LHCN-M2 (cell line): ENCODE measurements at regions not wholly inside any gene's neighbourhood (a gene's known extent, or its start where the extent isn't known, plus 50 kb on each side); places are given as distances from the start of the nearest gene placed in this dataset.
"Not testable (repeated sequence)": the region's sequence is repeated elsewhere in the genome, so short reads cannot be mapped to it uniquely, and the experiment has no call there.

Experiments used
- DNase-seq: peaks from one replicate; pipeline ENCODE4 v3.0.0-alpha.2; 2012; ENCODE audit warnings: low read depth

DNA sequence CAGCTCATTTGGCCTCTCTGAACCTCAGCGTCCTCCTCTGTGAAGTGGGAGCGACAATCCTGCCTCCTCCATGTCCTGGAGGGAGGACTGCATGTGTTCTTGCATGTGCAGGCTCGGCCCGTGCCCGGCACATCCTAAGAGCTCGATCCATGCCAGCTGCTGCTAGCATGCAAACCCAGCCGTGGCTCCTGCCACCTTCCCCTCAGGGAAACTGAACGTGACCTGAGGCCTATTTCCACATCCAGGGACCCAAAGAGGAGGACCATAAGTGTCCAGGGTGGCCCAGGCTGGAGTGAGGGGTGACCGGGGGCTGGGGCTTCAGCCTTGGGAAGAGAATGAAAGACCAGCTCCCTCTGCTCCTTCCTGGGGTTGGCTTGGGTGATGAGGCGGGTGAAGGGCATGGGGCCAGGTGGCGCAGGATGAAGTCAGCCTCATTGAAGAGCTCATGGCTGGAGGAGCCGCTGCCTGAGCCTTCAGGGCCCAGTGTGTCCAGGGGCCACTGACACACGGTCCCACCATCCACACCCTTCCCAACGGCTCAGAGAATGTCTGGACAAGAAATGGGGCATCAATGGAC, 115.7 kb upstream of the AKAP13 start:
- not testable (repeated sequence) for DNase-seq

DNA sequence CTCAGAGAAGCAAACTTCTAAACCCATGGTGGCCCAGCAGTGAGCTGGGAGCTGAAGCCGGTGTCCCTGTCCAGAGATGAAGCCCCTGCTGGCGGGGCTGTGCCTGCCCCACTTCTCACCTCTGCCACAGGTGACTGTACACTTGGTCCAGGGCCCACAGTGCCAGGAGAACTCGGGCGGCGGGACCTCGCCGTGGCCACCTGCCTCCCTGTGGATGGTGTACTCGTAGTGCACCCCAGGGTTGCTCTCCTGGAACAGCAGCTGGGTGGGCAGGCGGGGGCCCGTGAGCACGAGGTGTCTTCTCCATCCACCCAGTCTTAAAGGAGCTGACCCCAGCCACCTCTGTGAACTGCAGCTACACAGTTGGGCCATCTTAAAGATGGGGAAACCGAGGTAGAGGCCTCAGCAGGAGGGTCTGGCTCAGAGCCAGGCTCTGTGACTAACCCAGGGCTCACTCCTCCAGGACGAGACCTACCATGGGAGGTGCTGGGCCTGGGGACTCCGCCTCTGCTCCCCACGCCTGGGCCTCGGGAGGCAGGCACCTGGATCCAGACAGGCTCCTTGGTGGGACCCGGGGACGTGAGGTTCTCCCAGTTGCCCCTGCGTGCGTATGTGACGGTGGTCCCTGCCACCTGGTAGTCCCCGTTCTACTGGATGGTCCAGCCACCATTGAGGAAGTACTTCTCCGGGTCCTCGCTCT, 113.1 kb upstream of the AKAP13 start:
- DNase-seq = not testable (repeated sequence)

DNA sequence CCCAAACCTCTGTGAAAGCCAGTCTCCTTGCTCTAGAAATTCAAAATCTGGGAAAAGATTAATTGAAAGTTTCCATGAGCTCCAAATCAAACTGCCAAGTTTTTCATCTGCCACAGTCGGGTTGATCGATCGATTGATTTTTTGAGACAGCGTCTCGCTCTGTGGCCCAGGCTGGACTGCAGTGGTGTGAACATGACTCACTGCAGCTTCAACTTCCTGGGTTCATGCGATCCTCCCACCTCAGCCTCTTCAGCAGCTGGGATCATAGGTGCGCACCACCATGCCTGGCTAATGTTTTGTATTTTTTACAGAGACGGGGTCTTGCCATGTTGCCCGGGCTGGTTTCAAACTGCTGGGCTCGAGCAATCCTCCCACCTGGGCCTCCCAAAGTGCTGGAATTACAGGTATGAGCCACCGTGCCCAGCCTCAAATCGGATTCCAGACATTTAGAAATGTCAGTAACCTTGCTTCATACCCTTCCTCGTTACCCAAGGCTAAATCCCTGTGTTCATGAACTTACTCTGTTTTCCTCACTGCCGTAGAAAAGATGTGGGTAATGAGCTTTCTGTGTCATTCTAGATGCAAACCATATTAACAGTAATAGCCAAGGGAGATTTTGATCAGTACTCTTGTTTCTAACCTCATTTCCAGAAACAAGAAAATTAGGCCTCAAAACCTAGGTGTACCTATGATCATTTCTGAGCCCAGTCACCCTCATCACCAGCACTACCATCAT, 105.9 kb upstream of the AKAP13 start:
- no peak for DNase-seq

DNA sequence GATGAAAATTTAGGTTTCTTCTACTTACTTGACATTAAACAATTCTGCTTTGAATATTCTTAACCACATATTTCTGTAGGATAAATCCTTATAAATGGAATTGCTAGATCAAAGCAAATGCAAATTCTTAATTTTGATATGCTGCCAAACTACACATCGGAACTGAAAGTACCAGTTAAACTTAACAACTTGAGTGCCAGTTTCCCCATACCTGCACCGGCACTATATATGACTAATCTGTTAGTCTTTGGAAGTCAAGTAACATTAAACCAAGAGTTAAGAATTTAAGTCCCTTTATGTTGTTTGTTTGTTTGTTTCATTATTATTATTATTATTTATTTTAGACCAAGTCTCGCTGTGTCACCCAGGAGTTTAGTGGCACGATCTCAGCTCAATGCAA, 103.9 kb upstream of the AKAP13 start:
- DNase-seq = no peak

DNA sequence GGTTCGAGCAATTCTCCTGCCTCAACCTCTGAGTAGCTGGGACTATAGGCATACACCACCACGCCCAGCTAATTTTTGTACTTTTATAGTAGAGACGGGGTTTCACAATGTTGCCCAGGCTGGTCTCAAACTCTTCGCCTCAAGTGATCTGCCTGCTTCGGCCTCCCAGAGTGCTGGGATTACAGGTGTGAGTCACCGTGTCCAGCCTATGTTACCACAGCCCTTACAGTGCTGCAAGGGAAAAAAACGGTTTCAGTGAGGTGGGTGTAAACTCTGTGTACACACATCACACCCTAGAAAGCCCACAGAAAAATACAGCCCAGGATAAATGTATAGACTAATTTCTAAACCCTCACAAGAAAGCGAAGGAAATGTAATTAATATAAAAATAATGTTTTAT, 103.5 kb upstream of the AKAP13 start:
- no peak for DNase-seq

DNA sequence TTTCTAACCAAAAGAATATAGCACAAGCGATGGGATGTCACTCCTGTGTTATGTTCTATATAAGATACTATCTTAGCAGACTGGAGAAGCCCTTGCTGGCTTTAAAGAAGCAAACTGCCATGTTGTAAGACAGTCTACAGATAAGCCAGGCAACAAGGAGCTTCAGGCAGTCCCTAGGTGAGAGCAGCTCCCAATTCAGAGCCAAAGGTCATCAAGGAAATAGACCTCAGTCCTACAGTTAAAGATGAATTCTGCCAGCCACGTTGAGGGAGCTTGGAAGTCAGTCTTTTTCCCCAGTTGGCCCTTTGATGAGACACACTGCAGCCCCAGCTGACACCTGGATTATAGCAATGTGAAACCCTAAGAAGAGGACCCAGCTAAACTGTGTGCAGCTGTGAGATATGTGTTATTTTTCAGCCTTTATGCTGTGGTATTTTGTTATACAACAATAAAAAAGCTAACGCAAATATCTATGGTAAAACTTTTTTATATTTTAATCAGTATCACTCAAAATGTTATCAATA, 102.5 kb upstream of the AKAP13 start:
- DNase-seq = no peak

DNA sequence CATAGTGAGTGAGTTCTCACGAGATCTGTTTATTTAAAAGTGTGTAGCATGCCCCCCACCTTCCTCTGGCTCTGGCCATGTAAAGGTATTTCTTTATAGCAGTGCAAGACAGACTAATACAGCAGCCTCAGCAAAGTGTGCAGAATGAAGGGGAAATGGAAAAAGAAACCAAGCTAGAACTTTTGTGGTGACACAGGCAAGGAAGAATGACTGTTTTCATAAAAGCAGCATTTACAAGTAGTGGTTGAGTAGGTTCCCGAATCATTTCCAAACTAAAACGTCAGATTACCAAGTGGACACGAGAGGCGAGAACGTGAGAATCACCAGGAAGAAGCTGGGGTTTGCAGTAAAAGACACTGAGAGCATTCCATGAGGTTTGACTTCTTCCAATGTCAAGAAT, 100.2 kb upstream of the AKAP13 start:
- DNase-seq = no peak

DNA sequence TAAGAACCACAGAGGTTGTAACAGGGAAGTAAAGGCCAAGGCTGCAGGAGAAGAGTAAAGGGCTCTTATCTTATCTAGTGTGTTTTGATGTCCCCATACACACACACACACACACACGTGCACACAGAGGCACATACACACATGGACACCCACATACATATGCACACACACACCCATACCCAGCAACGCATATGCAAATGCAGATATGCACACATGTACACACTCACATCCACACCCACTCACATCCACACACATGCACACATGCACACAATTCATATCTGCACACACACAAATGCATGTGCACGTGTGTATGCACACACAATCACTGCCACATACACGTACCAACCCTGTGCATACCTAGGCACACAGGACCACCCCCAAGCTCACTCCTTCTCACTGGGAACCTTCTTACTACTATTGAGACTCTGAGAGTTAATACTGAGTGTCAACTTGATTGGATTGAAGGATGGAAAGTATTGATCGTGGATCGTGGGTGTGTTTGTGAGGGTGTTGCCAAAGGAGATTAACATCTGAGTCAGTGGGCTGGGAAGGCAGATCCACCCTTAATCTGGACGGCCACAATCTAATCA, 99.0 kb upstream of the AKAP13 start:
- no peak for DNase-seq

DNA sequence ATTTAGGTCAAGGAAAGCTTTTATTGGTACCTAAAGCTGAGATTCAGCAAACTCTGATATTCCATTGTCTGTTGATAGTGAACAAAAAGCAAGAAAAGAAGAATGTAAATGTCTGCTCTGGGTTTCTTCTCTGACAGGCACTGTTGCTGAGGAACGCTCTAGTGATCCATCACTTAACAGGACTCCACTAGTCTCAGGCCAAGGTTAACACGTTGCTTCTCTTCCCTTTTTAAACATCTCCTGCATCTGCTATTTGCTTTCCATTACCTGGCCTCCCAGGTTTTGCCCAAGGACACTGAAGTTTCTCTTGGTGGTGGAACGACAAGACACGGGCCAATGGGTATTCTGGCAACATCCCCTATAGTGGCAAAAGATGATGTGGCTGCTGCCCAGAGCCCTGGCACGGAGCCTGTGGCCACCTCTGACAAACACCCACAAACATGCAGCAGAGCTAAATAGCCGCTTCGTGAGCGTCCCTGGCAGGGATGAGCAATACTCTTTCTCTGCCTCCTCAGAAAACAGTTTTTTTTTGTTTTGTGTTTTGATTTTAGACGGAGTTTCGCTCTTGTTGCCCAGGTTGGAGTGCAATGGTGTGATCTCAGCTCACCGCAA, 97.8 kb upstream of the AKAP13 start:
- peak; percentile 76 for DNase-seq

DNA sequence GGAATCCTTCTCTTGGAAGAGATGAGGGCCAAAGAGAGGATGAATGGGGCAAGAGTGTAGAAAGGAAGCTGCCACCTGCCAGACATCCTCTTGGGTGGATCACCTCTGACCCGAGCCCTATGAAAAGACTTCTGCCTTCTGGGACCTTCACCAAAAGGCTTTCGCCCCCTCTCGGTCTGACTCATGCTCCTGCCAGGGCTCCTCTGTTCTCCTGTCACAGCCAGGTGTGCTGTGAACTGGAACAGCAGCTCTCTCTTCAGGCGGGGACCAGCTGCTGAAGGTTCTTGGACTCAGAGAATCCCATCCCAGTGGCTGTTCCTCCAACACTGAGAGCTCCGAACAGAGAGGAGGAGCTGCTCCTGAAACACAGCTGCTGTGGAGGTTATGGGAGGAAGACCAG, 96.6 kb upstream of the AKAP13 start:
- not testable (repeated sequence) for DNase-seq

DNA sequence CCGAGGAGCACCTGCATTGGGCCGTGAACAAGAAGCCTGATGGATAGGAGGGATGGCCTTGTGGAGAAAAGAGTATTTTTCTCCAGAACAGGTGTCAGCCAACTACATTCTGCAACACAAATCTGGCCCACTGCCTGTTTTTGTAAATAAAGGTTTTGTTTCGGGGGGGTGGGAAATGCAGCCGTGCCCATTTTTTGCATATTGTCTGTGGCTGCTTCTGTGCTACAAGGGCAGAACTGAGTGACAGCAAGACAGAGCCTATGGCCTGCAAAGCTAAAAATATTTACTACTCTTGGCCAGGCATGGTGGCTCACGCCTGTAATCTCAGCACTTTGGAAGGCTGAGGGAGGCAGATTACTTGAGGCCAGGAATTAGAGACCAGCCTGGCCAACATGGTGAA, 95.9 kb upstream of the AKAP13 start:
- no peak for DNase-seq

DNA sequence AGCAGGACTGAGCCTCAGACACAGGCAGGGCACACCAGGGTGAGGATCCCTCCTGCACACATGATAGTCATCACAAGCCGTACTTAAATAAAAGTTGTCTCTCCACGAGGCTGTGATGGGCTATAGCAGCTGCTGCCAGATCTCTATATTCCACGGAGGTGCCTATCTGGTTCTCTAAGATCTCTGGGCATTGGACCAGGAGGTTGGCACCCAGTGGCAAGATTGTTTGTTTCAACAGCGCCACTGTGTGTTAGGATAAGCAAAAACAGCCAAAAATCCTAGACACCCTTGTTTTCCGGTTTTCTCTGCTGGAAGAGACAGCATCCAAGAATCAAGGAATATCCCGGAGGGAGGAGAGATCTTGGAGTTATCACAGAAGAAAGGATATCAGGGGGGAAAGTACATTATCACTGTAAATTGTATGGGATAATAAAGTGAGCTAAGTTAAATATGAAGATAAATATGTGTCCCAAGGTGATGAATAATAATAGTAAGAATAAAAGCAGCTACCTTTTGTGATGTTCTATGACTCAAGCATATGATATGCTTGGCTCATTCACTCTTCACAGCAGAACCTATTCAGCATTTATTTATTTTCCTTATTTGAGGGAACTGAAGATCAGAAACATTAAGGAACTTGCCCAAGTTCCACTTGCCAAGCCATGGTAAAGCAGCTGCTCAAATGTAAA, 90.6 kb upstream of the AKAP13 start:
- peak; percentile 88 for DNase-seq

DNA sequence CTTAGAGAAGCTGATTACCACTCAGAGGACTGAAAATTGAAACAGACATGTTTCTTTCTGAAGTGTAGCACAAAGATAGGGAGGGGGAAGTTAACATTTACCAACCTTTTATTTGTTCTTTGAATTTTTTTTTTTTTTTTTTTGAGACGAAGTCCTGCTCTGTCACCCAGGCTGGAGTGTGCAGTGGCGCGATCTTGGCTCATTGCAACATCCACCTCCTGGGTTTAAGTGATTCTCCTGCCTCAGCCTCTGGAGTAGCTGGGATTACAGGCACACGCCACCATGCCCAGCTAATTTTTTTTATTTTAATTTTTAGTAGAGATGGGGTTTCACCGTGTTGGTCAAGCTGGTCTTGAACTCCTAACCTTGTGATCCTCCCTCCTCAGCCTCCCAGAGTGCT, 87.8 kb upstream of the AKAP13 start:
- not testable (repeated sequence) for DNase-seq

DNA sequence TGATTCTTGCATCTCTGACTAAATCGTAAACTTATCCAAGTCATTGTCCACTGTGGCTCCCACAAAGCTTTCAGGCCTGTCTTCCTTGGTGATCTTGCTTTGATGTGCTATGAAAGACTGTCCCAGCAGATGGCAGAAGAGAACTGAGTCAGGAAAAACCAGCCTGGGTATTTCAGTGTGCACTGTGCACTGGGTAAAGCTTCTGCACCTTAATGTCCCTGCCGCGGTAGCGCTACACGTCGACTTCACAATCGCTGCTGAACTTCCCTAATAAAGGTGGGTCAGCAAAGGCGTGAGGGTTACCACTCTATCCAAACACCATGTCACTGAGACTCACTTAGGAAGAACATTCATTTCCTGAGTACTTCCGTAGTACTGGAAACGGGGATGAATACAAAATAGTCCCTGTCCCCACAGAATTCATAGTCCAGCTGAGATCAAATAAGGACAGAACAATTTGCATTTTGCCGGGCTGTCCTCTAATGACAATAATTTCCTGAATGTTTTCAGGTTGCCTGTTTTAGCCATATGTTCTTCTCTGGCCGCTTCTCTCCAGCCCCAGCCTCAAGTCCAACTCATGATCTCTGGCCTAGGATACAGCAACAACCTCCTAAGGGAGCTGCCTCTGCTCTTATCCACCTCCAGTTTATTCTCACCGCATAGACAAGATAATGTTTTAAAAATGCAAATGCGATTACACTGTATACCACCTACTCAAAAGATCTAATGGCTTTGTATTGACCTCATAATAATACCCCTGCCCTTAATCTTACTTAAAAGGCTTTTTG, 83.6 kb upstream of the AKAP13 start:
- DNase-seq = peak; percentile 77

DNA sequence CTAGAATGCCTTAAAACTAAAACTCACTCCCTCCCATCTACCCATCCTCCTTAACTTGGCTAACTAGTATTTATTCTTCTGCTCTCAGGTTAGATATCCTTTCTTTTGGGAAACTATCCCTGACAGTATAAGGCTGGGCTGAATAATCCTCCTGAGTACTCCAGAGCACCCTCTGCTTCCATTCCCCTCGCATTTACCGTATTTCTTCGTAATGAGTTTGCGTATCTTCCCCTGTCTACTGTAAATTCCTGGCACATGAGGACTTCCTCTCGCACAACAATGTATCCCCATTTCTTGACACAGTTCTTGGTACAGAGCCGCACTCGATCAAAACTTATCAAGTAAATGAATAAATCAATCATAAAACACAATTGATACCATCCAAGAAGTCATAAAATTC, 82.9 kb upstream of the AKAP13 start:
- DNase-seq = no peak

DNA sequence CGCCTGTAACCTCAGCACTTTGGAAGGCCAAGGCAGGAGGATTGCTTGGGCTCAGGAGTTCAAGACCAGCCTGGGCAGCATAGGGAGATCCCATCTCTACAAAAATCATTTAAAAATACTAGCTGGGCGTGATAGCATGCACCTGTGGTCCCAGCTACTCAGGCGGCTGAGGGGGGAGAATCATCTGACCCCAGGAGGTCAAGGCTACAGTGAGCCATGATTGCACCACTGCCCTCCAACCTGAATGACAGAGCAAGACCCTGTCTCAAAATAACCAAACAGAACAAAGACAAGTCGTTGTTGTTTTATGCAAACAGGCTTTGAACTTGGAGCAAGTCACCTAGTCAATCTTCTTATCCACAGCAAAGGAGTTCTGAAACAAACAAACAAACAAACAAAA, 82.0 kb upstream of the AKAP13 start:
- no peak for DNase-seq

DNA sequence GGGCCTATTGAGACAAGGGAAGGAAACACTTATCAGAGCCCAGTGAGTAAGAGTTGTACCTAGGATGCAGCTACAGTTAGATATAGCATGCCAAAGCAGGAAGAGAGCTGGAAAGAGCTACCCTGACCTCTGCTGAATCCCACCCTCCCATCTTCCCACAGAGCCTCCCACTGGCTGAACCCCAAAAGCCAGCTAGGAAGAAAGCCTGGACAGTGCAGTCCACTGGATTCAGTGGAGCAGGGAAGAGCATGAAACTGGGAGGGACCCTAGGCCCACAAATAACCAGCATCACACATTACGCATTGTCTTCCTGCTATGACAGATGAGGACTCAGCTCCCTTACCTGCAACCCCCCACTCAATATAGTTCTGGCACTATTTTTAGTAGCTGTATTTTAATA, 81.5 kb upstream of the AKAP13 start:
- no peak for DNase-seq

DNA sequence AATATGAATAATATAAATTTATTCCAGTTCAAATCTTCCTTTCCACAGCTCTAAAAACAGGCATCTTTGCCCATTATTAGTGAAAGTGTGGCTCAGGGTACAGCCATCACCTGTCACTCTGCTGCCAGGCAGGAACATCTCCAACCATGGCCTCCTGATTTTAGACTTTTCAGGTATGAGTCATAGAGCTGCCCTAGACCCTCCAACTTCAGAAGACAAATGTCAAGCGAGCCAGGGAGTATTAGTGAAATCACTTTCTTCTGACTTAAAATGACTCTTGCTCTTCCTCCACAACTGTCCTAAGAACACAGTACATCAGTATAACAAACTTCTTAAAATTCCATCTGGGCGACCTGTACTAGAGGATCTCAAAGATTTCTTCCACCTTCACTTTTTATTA, 78.1 kb upstream of the AKAP13 start:
- no peak for DNase-seq

DNA sequence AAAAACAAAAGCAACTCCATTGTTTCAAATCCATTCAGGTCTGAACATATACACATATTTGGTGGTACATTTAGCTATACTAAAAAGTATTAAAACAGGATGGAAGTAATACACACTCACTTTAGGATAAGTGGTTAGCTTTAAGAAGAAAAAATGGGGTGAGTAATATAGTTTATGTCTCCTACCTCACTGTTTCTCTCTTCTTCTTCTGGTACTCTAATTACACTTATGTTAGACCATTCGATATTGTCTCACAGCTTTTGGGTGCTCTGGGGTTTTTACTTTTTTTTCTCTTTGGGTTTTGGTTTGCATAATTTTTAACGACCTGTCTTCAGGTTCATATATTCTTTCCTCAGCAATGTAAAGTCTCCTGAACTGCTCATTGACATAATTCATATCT, 75.4 kb upstream of the AKAP13 start:
- no peak for DNase-seq

DNA sequence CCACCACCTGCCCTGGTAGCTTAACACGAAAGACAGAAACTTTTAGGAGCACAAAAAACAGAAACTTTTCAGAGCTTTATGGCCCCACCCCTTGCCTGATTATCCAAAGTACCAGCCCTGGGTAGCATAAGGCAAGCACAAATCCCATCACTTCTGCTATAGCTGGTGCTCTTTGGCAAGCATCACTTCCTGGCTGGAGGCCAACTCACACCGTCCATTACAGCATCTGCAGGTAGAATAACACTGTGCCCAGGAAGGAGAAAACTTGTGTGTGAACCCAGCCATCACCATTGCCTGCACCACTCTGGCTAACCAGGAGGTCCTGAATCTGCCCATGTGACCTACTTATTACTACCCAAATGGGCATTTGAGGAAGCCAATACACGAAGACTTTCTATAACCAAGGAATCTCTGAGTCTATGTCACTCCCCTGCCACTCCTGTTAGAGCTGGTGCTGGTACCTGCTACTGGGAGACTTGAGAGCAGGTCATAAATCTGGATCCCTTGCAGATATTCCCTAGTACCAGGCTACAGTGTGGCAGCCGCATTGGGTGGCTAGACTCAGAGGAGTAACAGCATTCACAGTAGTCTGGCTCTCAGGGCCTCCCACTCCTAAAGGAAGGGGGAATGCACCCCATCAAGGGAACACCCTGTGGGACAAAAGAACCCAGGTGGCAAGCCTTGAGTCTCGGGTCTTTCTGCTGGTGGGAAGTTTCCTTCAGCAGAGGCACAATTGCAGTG, 73.3 kb upstream of the AKAP13 start:
- DNase-seq = no peak
